ENCODE measurements at regions not wholly inside any gene's neighbourhood (a gene's known extent, or its start where the extent isn't known, plus 50 kb on each side); places are given as distances from the start of the nearest gene placed in this dataset.

DNA sequence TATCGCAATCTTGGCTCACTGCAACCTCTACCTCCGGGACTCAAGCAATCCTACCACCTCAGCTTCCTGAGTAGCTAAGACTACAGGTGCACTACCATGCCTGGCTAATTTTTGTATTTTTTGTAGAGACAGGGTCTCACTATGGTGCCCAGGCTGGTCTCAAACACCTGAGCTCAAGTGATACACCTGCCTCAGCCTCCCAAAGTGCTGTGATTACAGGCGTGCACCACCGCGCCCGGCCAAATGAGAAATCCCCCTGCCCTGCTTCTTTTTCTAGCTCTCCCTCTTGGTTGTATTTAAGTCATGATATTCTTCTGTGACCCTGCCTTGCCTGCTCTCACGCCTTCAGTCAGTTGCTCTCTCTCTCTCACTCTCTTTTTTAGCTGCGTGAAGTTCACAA is 157.0 kb upstream of the SH3BP4 start:
- TF ChIP-seq YY1 (IDR thresholded peaks at IDR 0.05; ENCODE audit: insufficient read depth, insufficient read length) (no peak), SUZ12 (IDR thresholded peaks at IDR 0.05; ENCODE audit: extremely low read depth, insufficient read depth, insufficient read length) (no peak)

Measured in NT2/D1 (cell line).